H9 (cell line): ENCODE measurements at regions not wholly inside any gene's neighbourhood (a gene's known extent, or its start where the extent isn't known, plus 50 kb on each side); places are given as distances from the start of the nearest gene placed in this dataset.

ENCODE experiments used
- DNase-seq: peaks from one replicate; pipeline ENCODE4 v3.0.0-alpha.2; 2017
- H2AFZ ChIP-seq: one replicate; pipeline ENCODE4 v1.6.1; 2013; ENCODE audit warnings: mild to moderate bottlenecking, low read length, control low read depth, moderate library complexity
- H2AK5ac ChIP-seq: 2 replicates; pipeline ENCODE4 v1.6.1; 2013; ENCODE audit warnings: low read length, control low read depth, mixed read lengths; ENCODE audit not compliant: insufficient read length
- H2BK120ac ChIP-seq: one replicate; pipeline ENCODE4 v1.6.1; 2013; ENCODE audit warnings: low read depth, mild to moderate bottlenecking, low read length, control low read depth, inconsistent platforms; ENCODE audit not compliant: poor library complexity, severe bottlenecking
- H2BK12ac ChIP-seq: 2 replicates; pipeline ENCODE4 v1.6.1; 2013; ENCODE audit warnings: low read length, control low read depth, mixed read lengths, low read depth; ENCODE audit not compliant: insufficient read length
- H2BK15ac ChIP-seq: 2 replicates; pipeline ENCODE4 v1.6.1; 2013; ENCODE audit warnings: low read depth, low read length, control low read depth
- H2BK20ac ChIP-seq: one replicate; pipeline ENCODE4 v1.6.1; 2013; ENCODE audit warnings: low read depth, mild to moderate bottlenecking, low read length, control low read depth, inconsistent platforms; ENCODE audit not compliant: poor library complexity, severe bottlenecking
- H2BK5ac ChIP-seq: 2 replicates; pipeline ENCODE4 v1.6.1; 2013; ENCODE audit warnings: low read length, control low read depth, mixed read lengths; ENCODE audit not compliant: insufficient read length
- H3K14ac ChIP-seq: 2 replicates; pipeline ENCODE4 v1.6.1; 2013; ENCODE audit warnings: low read length, control low read depth; ENCODE audit not compliant: insufficient read depth
- H3K18ac ChIP-seq: 2 replicates; pipeline ENCODE4 v1.6.1; 2013; ENCODE audit warnings: low read depth, mild to moderate bottlenecking, mixed read lengths, low read length, control low read depth; ENCODE audit not compliant: insufficient read length
- H3K23ac ChIP-seq: 2 replicates; pipeline ENCODE4 v1.6.1; 2013; ENCODE audit warnings: low read length, control low read depth, mixed read lengths, low read depth; ENCODE audit not compliant: insufficient read length
- H3K23me2 ChIP-seq: 2 replicates; pipeline ENCODE4 v1.6.1; 2013; ENCODE audit warnings: low read depth, mild to moderate bottlenecking, mixed read lengths, low read length, control low read depth; ENCODE audit not compliant: insufficient read length, poor library complexity, severe bottlenecking
- H3K27ac ChIP-seq: 2 replicates; pipeline ENCODE4 v1.5.1; 2013; ENCODE audit warnings: low read length, control low read depth, mixed read lengths, low read depth; ENCODE audit not compliant: insufficient read length
- H3K27me3 ChIP-seq: 2 replicates; pipeline ENCODE4 v1.6.1; 2013; ENCODE audit warnings: low read length, control low read depth, inconsistent platforms; ENCODE audit not compliant: insufficient read depth
- H3K4ac ChIP-seq: 2 replicates; pipeline ENCODE4 v1.6.1; 2013; ENCODE audit warnings: low read depth, mild to moderate bottlenecking, control low read depth, inconsistent platforms, low read length, moderate library complexity
- H3K4me1 ChIP-seq: 2 replicates; pipeline ENCODE4 v1.6.1; 2013; ENCODE audit warnings: low read length, control low read depth, inconsistent platforms; ENCODE audit not compliant: insufficient read depth
- H3K4me2 ChIP-seq: 2 replicates; pipeline ENCODE4 v1.6.1; 2013; ENCODE audit warnings: low read length, control low read depth, mixed read lengths; ENCODE audit not compliant: insufficient read length, insufficient read depth
- H3K56ac ChIP-seq: 2 replicates; pipeline ENCODE4 v1.6.1; 2013; ENCODE audit warnings: low read depth, mild to moderate bottlenecking, mixed read lengths, low read length, control low read depth; ENCODE audit not compliant: insufficient read length
- H3K79me1 ChIP-seq: 2 replicates; pipeline ENCODE4 v1.6.1; 2013; ENCODE audit warnings: low read depth, mild to moderate bottlenecking, moderate library complexity, low read length, control low read depth, inconsistent platforms; ENCODE audit not compliant: insufficient read depth, poor library complexity, severe bottlenecking
- H3K79me2 ChIP-seq: 2 replicates; pipeline ENCODE4 v1.6.1; 2013; ENCODE audit warnings: low read length, control low read depth, inconsistent platforms; ENCODE audit not compliant: insufficient read depth
- H3K9ac ChIP-seq: 2 replicates; pipeline ENCODE4 v1.6.1; 2013; ENCODE audit warnings: low read length, control low read depth, mixed read lengths; ENCODE audit not compliant: insufficient read length; ENCODE audit errors: extremely low read depth
- H3K9me3 ChIP-seq: one replicate; pipeline ENCODE4 v1.6.1; 2013; ENCODE audit warnings: low read depth, low read length, inconsistent platforms; ENCODE audit not compliant: control insufficient read depth
- H3T11ph ChIP-seq: one replicate; pipeline ENCODE4 v1.6.1; 2013; ENCODE audit warnings: mild to moderate bottlenecking, low read length, control low read depth, inconsistent platforms
- H4K20me1 ChIP-seq: one replicate; pipeline ENCODE4 v1.6.1; 2013; ENCODE audit not compliant: control insufficient read depth, insufficient read length, insufficient read depth
- H4K5ac ChIP-seq: 2 replicates; pipeline ENCODE4 v1.6.1; 2013; ENCODE audit warnings: low read depth, mild to moderate bottlenecking, mixed read lengths, low read length, control low read depth; ENCODE audit not compliant: insufficient read length
- H4K8ac ChIP-seq: replicated peaks from 2 replicates; pipeline ENCODE4 v1.6.1; 2013; ENCODE audit warnings: low read length, control low read depth, mixed read lengths, low read depth; ENCODE audit not compliant: insufficient read length
- H4K91ac ChIP-seq: 2 replicates; pipeline ENCODE4 v1.6.1; 2013; ENCODE audit warnings: low read depth, mild to moderate bottlenecking, moderate library complexity, mixed read lengths, low read length, control low read depth; ENCODE audit not compliant: insufficient read length
- H3K27ac Mint-ChIP-seq, 3 experiments: 2 replicates in 2 of 3; 3 replicates in 1 of 3; pipeline ENCODE4 v1.8.0; 2020 to 2021; ENCODE audit warnings: mixed read lengths in 3 of 3, mild to moderate bottlenecking in 1 of 3, moderate library complexity in 1 of 3
- H3K27me3 Mint-ChIP-seq: 2 replicates; pipeline ENCODE4 v1.8.0; 2021; ENCODE audit warnings: low read depth, mild to moderate bottlenecking, moderate library complexity, mixed read lengths
- H3K36me3 Mint-ChIP-seq, 3 experiments: 2 replicates in 2 of 3; 3 replicates in 1 of 3; pipeline ENCODE4 v1.8.0; 2020 to 2021; ENCODE audit warnings: low read depth in 3 of 3, mixed read lengths in 3 of 3; ENCODE audit not compliant: insufficient read depth in 1 of 3
- H3K4me1 Mint-ChIP-seq, 2 experiments: 2 replicates each; pipeline ENCODE4 v1.8.0; 2020; ENCODE audit warnings: mixed read lengths in 2 of 2
- H3K4me3 Mint-ChIP-seq, 2 experiments: 2 replicates in 1 of 2; 3 replicates in 1 of 2; pipeline ENCODE4 v1.8.0; 2020 to 2021; ENCODE audit warnings: mild to moderate bottlenecking in 2 of 2, mixed read lengths in 2 of 2, moderate library complexity in 1 of 2
- H3K9me3 Mint-ChIP-seq, 2 experiments: 2 replicates in 1 of 2; 3 replicates in 1 of 2; pipeline ENCODE4 v1.8.0; 2020; ENCODE audit warnings: mild to moderate bottlenecking in 2 of 2, mixed read lengths in 2 of 2, moderate library complexity in 1 of 2
- WGBS: extraction: QIAGEN DNeasy Blood & Tissue Kit; methylation state at CpG from one replicate; pipeline ENCODE4 v1.1.7; 2013; ENCODE audit warnings: missing lambda C conversion rate, low lambda C conversion rate, mixed read lengths; ENCODE audit not compliant: insufficient read length; ENCODE audit errors: extremely low coverage; 5-methylcytosine and 5-hydroxymethylcytosine counted together
- TF ChIP-seq, protein P1 (sequence below): fragments of 200-600 bp; sonication (generic); conservative IDR thresholded peaks from 3 replicates; pipeline ENCODE4 v1.8.0; 2021; ENCODE audit warnings: antibody characterized with exemption, mild to moderate bottlenecking

DNA sequence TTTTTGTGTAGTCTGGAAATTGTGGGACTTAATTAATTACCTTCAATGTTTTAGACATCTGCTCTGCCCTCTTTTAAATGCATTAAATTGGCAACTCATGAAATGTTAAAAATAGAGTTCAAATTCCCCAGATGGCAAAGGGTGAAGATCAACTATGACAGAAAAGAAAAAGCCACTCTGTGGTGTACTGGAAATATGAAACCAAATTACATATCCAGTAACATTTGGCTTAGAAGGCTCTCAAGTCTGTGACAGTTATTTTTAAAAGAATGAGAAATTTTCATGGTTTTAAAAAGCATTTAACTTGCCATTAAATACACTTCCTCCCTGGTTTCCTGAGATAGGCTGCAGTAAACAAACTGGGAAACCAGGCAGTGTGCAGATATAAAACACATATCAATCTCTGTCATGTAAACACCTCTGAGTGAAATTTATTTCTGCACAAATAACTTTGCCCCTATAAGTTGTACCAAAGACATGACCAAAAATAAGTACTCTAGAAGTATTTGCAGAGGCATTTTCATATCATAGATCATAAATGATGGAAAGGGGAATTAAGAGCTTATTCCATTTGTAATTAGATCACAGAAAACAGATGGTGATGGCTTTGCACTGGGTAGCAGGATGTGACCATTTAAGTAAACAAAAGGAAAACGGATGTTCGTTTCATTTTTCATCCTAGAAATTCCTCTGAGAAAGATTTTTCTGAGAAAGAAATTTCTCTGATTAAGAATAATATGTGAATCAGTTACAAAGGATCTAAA, 360.1 kb downstream of the SAMD5 start:
- H3K18ac ChIP-seq, result no peak overlapping the region
- no peak for DNase-seq
- Mint-ChIP-seq H3K4me3 (no peak overlapping the region), H3K36me3 (no peaks in the 10 kb centered on the region), H3K4me1 (no peaks in the 10 kb centered on the region), H3K9me3 (no peaks in the 10 kb centered on the region; a peak in 1 of 5 replicates), H3K27me3 (no peaks in the 10 kb centered on the region), H3K27ac (no peak overlapping the region)
- no peak overlapping the region for H4K5ac ChIP-seq
- no peak overlapping the region for H4K91ac ChIP-seq
- no peaks in the 10 kb centered on the region for H3K79me2 ChIP-seq
- H2AFZ ChIP-seq, result no peak overlapping the region
- no peak overlapping the region for H2BK20ac ChIP-seq
- H3K56ac ChIP-seq, result no peak overlapping the region
- no peak overlapping the region for H3T11ph ChIP-seq
- no peak overlapping the region for H3K27ac ChIP-seq
- WGBS, result no CpG with 5 or more reads among the region's 2 CpGs
- H2BK15ac ChIP-seq, result no peak overlapping the region
- H3K4ac ChIP-seq, result no peak overlapping the region
- no peak overlapping the region for H3K23ac ChIP-seq
- no peaks in the 10 kb centered on the region for H3K27me3 ChIP-seq
- no peaks in the 10 kb centered on the region for H3K79me1 ChIP-seq
- H4K8ac ChIP-seq, result no peak overlapping the region
- H2BK12ac ChIP-seq, result no peak overlapping the region
- H3K4me2 ChIP-seq, result no peak overlapping the region
- H3K9me3 ChIP-seq, result no peaks in the 10 kb centered on the region
- TF ChIP-seq, protein P1, sequence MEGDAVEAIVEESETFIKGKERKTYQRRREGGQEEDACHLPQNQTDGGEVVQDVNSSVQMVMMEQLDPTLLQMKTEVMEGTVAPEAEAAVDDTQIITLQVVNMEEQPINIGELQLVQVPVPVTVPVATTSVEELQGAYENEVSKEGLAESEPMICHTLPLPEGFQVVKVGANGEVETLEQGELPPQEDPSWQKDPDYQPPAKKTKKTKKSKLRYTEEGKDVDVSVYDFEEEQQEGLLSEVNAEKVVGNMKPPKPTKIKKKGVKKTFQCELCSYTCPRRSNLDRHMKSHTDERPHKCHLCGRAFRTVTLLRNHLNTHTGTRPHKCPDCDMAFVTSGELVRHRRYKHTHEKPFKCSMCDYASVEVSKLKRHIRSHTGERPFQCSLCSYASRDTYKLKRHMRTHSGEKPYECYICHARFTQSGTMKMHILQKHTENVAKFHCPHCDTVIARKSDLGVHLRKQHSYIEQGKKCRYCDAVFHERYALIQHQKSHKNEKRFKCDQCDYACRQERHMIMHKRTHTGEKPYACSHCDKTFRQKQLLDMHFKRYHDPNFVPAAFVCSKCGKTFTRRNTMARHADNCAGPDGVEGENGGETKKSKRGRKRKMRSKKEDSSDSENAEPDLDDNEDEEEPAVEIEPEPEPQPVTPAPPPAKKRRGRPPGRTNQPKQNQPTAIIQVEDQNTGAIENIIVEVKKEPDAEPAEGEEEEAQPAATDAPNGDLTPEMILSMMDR, result no peak
- no peak overlapping the region for H2BK5ac ChIP-seq
- no peak overlapping the region for H3K14ac ChIP-seq
- H3K23me2 ChIP-seq, result no peaks in the 10 kb centered on the region
- no peak overlapping the region for H3K9ac ChIP-seq
- H3K4me1 ChIP-seq, result no peaks in the 10 kb centered on the region; the same call in 1 of the 2 replicates
- H2AK5ac ChIP-seq, result no peak overlapping the region
- no peak overlapping the region for H2BK120ac ChIP-seq
- no peaks in the 10 kb centered on the region for H4K20me1 ChIP-seq
